Jurkat, Clone E6-1 (cell line): ENCODE measurements at regions not wholly inside any gene's neighbourhood (a gene's known extent, or its start where the extent isn't known, plus 50 kb on each side); places are given as distances from the start of the nearest gene placed in this dataset.

Experiments
- DNase-seq: peaks from one replicate; pipeline ENCODE4 v3.0.0-alpha.2; 2011; ENCODE audit warnings: low read depth, low spot score
- H3K4me3 ChIP-seq: 2 replicates; pipeline ENCODE4 v1.5.1; 2011; ENCODE audit warnings: mild to moderate bottlenecking, low read length, control low read depth, moderate library complexity

GRCh38 chr4:8938623-8939022 is 67.0 kb upstream of the HMX1 start:
- DNase-seq, result no peak

GRCh38 chr4:8938137-8938536 is 66.5 kb upstream of the HMX1 start:
- no peak overlapping the region for H3K4me3 ChIP-seq
- DNase-seq, result no peak

More at GRCh38 chr4:8938623-8939022, 67.0 kb upstream of the HMX1 start:
- H3K4me3 ChIP-seq, result no peak overlapping the region

- DNase-seq, result no peak
These were observed 61.2 kb upstream of the HMX1 start for GRCh38 chr4:8932884-8933283.

GRCh38 chr4:8928074-8928473 is 56.4 kb upstream of the HMX1 start:
- no peak for DNase-seq
- no peak overlapping the region for H3K4me3 ChIP-seq

More at GRCh38 chr4:8932884-8933283, 61.2 kb upstream of the HMX1 start:
- no peak overlapping the region for H3K4me3 ChIP-seq

- DNase-seq, result no peak
- no peak overlapping the region for H3K4me3 ChIP-seq
These were observed 50.8 kb upstream of the HMX1 start for GRCh38 chr4:8922481-8922880.

- DNase-seq, result no peak
- no peak overlapping the region for H3K4me3 ChIP-seq
These were observed 49.8 kb upstream of the HMX1 start for GRCh38 chr4:8921465-8921864.
